Gastrocnemius medialis (tissue), 4 donors: ENCODE measurements at regions not wholly inside any gene's neighbourhood (a gene's known extent, or its start where the extent isn't known, plus 50 kb on each side); places are given as distances from the start of the nearest gene placed in this dataset.
"Not testable (repeated sequence)": the region's sequence is repeated elsewhere in the genome, so short reads cannot be mapped to it uniquely, and the experiment has no call there.

Experiments
- ATAC-seq, 2 donors: fragments of 150-250 bp; one replicate each; pipeline ENCODE4 v1.9.1; 2016
- DNase-seq, 2 donors: peaks; one replicate each; pipeline ENCODE4 v3.0.0-alpha.2; 2019
- H3K27ac ChIP-seq, 4 donors: fragments of 200-600 bp; sonication (generic); 1 replicate in 1 of 4; 2 replicates in 3 of 4; pipeline ENCODE4 v1.5.1; 2016 to 2018; ENCODE audit warnings: mild to moderate bottlenecking in 2 of 4, moderate library complexity in 1 of 4
- H3K27me3 ChIP-seq, 3 donors: fragments of 200-600 bp; sonication (generic) in 2 of 3; 1 replicate in 1 of 3; 2 replicates in 2 of 3; pipeline versions ENCODE4 v1.5.1 to v1.6.0; 2016 to 2019; ENCODE audit warnings: mild to moderate bottlenecking in 1 of 3, moderate library complexity in 1 of 3
- H3K36me3 ChIP-seq, 2 donors: fragments of 200-600 bp; sonication (generic) in 1 of 2; one replicate each; pipeline ENCODE4 v1.5.1; 2017 to 2018
- H3K4me1 ChIP-seq, 2 donors: fragments of 200-600 bp; sonication (generic) in 1 of 2; one replicate each; pipeline ENCODE4 v1.5.1; 2016 to 2017; ENCODE audit warnings: mild to moderate bottlenecking in 2 of 2
- H3K4me3 ChIP-seq, 4 donors: fragments of 200-600 bp; sonication (generic) in 3 of 4; 1 replicate in 1 of 4; 2 replicates in 3 of 4; pipeline ENCODE4 v1.5.1; 2016 to 2019; ENCODE audit warnings: mild to moderate bottlenecking in 2 of 4
- H3K9me3 ChIP-seq, 3 donors: fragments of 200-600 bp; sonication (generic) in 2 of 3; 1 replicate in 1 of 3; 2 replicates in 2 of 3; pipeline ENCODE4 v1.5.1; 2016 to 2019
- CTCF ChIP-seq, 5 experiments: fragments of 450-650 bp in 3 of 5; fragments of 200-600 bp in 2 of 5; sonication (generic) in 2 of 5; IDR thresholded peaks in 4 of 5; conservative IDR thresholded peaks in 1 of 5; 1 replicate in 4 of 5; 2 replicates in 1 of 5; pipeline ENCODE4 v1.5.1; 2016 to 2019; ENCODE audit warnings: antibody characterized with exemption in 5 of 5, mild to moderate bottlenecking in 3 of 5, moderate library complexity in 3 of 5
- POLR2A ChIP-seq, 2 donors: fragments of 450-650 bp; IDR thresholded peaks; one replicate each; pipeline ENCODE4 v1.6.1; 2017; ENCODE audit warnings: antibody characterized with exemption in 2 of 2, mild to moderate bottlenecking in 2 of 2, moderate library complexity in 2 of 2
- in situ Hi-C, 4 donors: fragments of 200-750 bp; cut with MboI; loops; one replicate each; pipeline versions ENCODE4 v1.15.0 to v1.8.0; 2017; ENCODE audit warnings: low sequenced_read_pairs in 4 of 4
- intact Hi-C: fragments of 100-400 bp; cut with DNase I; formaldehyde crosslinking; loops from one replicate; pipeline ENCODE4 v1.15.1; 2023; ENCODE audit warnings: low total_unique reads

GRCh38 chr6:112606656-112607435 lies 259.7 kb downstream of the RFPL4B start:
- no peaks in the 10 kb centered on the region for H3K9me3 ChIP-seq
- ATAC-seq (no peak), DNase-seq (no peak)
- intact Hi-C loops, result no loop called here
- H3K27ac ChIP-seq, result no peak overlapping the region
- H3K27me3 ChIP-seq, result no peaks in the 10 kb centered on the region
- H3K4me1 ChIP-seq, result no peaks in the 10 kb centered on the region
- no peaks in the 10 kb centered on the region for H3K36me3 ChIP-seq
- H3K4me3 ChIP-seq, result no peak overlapping the region
- TF ChIP-seq CTCF (IDR thresholded peaks at IDR 0.05 in 4 of 5, conservative IDR thresholded peaks at IDR 0.05 in 1 of 5) (no peak), POLR2A (IDR thresholded peaks at IDR 0.05) (no peak)
- in situ Hi-C loops, result no loop called here

- H3K36me3 ChIP-seq, H3K27me3 ChIP-seq, H3K4me3 ChIP-seq, ATAC-seq, DNase-seq, H3K4me1 ChIP-seq, intact Hi-C loops, in situ Hi-C loops, H3K9me3 ChIP-seq, H3K27ac ChIP-seq: not testable (repeated sequence)
Measured at GRCh38 chr6:112608925-112609324, 261.8 kb downstream of the RFPL4B start.

- intact Hi-C loops (no loop called here), in situ Hi-C loops (no loop called here)
- TF ChIP-seq CTCF (IDR thresholded peaks at IDR 0.05 in 4 of 5, conservative IDR thresholded peaks at IDR 0.05 in 1 of 5) (no peak), POLR2A (IDR thresholded peaks at IDR 0.05) (no peak)
- H3K36me3 ChIP-seq, result no peaks in the 10 kb centered on the region
- H3K27ac ChIP-seq, result no peak overlapping the region
- no peaks in the 10 kb centered on the region for H3K27me3 ChIP-seq
- H3K4me1 ChIP-seq, result no peaks in the 10 kb centered on the region
- no peak overlapping the region for H3K4me3 ChIP-seq
- H3K9me3 ChIP-seq, result no peaks in the 10 kb centered on the region
- DNase-seq (no peak), ATAC-seq (no peak)
Measured at GRCh38 chr6:112613410-112613809, 266.3 kb downstream of the RFPL4B start.

- Histone ChIP-seq H3K4me1 (no peaks in the 10 kb centered on the region), H3K36me3 (no peaks in the 10 kb centered on the region), H3K27ac (no peak overlapping the region), H3K27me3 (no peaks in the 10 kb centered on the region), H3K9me3 (no peaks in the 10 kb centered on the region), H3K4me3 (no peak overlapping the region)
- in situ Hi-C loops, result no loop called here
- ATAC-seq, result no peak
- no peak for TF ChIP-seq CTCF (IDR thresholded peaks at IDR 0.05 in 4 of 5, conservative IDR thresholded peaks at IDR 0.05 in 1 of 5)
- no peak for TF ChIP-seq POLR2A (IDR thresholded peaks at IDR 0.05)
- intact Hi-C loops, result no loop called here
- no peak for DNase-seq
Measured at GRCh38 chr6:112618849-112619248, 271.7 kb downstream of the RFPL4B start.

GRCh38 chr6:112620812-112621569 lies 273.9 kb downstream of the RFPL4B start:
- no peak for ATAC-seq
- DNase-seq, result no peak
- intact Hi-C loops, result no loop called here

More at GRCh38 chr6:112620812-112621569, 273.9 kb downstream of the RFPL4B start:
- TF ChIP-seq CTCF (IDR thresholded peaks at IDR 0.05 in 4 of 5, conservative IDR thresholded peaks at IDR 0.05 in 1 of 5) (no peak), POLR2A (IDR thresholded peaks at IDR 0.05) (no peak)
- Histone ChIP-seq H3K4me3 (no peak overlapping the region), H3K4me1 (no peaks in the 10 kb centered on the region), H3K36me3 (no peaks in the 10 kb centered on the region), H3K27me3 (no peaks in the 10 kb centered on the region), H3K9me3 (no peaks in the 10 kb centered on the region), H3K27ac (no peak overlapping the region)
- in situ Hi-C loops, result no loop called here
